ENCODE measurements at regions not wholly inside any gene's neighbourhood (a gene's known extent, or its start where the extent isn't known, plus 50 kb on each side); places are given as distances from the start of the nearest gene placed in this dataset.
"Not testable (repeated sequence)": the region's sequence is repeated elsewhere in the genome, so short reads cannot be mapped to it uniquely, and the experiment has no call there.

DNA sequence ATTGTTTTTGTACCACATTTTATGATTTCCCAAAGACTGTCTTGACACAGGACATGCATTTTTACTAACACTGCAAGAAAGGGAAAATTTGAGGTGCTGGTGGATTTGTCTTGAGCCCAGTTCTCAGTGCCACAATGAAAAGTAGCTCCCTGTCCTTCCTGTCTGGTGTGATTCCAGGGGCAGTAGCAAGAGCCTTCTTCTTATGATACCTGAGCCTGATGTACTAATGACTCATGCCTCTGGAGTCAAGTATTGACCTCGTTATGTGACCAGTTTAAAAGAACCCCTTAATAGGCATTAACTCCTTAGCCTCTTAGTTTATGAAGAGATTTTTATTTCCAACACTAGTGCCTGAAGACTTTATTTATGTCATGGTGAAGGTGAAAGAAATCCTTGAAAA, 728.6 kb downstream of the SLC4A3 start:
- H3K4me2 ChIP-seq (ENCODE audit: low read length), result no peak overlapping the region
- no peak overlapping the region for H3K4me3 ChIP-seq (ENCODE audit: low read length)
- no peaks in the 10 kb centered on the region for H3K36me3 ChIP-seq (ENCODE audit: insufficient read depth, low read length)
- H3K9me3 ChIP-seq (replicated peaks; ENCODE audit: low read length), result no peaks in the 10 kb centered on the region
- H3K4me1 ChIP-seq (ENCODE audit: control insufficient read depth, insufficient read depth, low read length), result no peaks in the 10 kb centered on the region
- H3K9ac ChIP-seq (ENCODE audit: low read depth, low read length), result no peak overlapping the region
- H3K27me3 ChIP-seq (ENCODE audit: control insufficient read depth, insufficient read depth, low read length), result no peaks in the 10 kb centered on the region

DNA sequence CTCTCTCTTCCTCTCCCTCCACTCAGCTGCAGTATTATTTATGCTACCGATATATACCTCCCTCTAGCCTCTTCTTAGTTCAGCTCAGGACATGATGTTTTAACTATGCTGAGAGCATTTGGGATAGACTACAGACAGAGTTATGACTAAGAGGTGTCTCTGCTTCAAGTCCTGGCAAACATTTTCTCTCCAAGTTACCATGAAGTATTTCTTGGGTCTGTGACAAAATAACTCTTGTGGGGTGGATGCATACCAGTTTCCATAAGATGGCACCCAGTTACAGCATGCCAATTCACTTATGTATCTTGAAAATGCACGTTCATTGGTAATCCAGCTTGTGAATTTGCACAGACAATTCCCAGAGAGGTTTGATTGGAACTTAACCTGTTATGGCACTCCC, 737.6 kb downstream of the SLC4A3 start:
- Histone ChIP-seq H3K4me3 (ENCODE audit: low read length) (no peak overlapping the region), H3K9ac (ENCODE audit: low read depth, low read length) (no peak overlapping the region), H3K9me3 (replicated peaks; ENCODE audit: low read length) (no peaks in the 10 kb centered on the region), H3K4me2 (ENCODE audit: low read length) (no peak overlapping the region), H3K36me3 (ENCODE audit: insufficient read depth, low read length) (no peaks in the 10 kb centered on the region), H3K27me3 (ENCODE audit: control insufficient read depth, insufficient read depth, low read length) (no peaks in the 10 kb centered on the region), H3K4me1 (ENCODE audit: control insufficient read depth, insufficient read depth, low read length) (peaks cover 8% of the 10 kb centered on the region)

DNA sequence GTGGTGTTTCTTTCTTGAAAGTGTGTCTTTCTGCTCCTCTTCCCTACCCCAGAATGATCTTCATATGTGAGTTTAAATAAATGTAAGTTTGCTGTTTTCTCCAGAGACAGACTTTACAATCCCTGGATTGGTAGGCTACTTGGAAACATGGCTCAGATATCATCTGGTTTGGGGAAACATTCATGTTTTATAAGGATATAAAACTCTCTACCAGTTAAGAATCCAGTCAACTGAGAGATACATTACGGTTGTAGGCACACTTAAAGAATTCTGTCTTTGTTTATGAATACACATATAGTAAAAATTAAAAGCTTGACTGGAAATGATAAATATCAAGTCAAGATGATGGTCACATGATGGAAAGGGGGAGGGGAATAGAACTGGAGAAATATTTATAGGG, 739.3 kb downstream of the SLC4A3 start:
- H3K4me2 ChIP-seq (ENCODE audit: low read length), result no peak overlapping the region
- peaks cover 8% of the 10 kb centered on the region for H3K4me1 ChIP-seq (ENCODE audit: control insufficient read depth, insufficient read depth, low read length)
- H3K4me3 ChIP-seq (ENCODE audit: low read length), result no peak overlapping the region

DNA sequence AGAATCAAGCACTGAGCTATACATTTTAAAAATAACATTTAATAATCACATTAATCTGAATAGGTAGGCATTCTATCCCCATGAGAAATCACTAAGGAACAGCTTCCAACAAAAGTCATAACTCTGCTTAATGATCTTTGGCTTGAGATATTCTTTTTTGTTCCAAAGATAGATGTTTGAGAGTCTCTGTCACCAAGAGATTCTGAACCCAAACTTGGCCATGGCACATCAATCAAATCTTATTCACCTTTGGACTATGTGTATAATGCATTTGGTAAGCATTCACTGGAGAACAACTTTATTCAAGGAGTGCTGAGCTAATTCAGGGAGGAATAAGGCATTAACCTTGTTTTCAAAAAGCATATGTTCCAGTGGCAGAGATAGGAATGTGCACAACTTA, 743.3 kb downstream of the SLC4A3 start:
- no peaks in the 10 kb centered on the region for H3K27me3 ChIP-seq (ENCODE audit: control insufficient read depth, insufficient read depth, low read length)
- H3K4me2 ChIP-seq (ENCODE audit: low read length), result no peak overlapping the region
- H3K9me3 ChIP-seq (replicated peaks; ENCODE audit: low read length), result no peaks in the 10 kb centered on the region
- H3K36me3 ChIP-seq (ENCODE audit: insufficient read depth, low read length), result no peaks in the 10 kb centered on the region
- H3K4me3 ChIP-seq (ENCODE audit: low read length), result no peak overlapping the region
- no peak overlapping the region for H3K9ac ChIP-seq (ENCODE audit: low read depth, low read length)
- H3K4me1 ChIP-seq (ENCODE audit: control insufficient read depth, insufficient read depth, low read length), result peaks cover 6% of the 10 kb centered on the region

More for the DNA sequence above, 739.3 kb downstream of the SLC4A3 start:
- Histone ChIP-seq H3K9ac (ENCODE audit: low read depth, low read length) (no peak overlapping the region), H3K9me3 (replicated peaks; ENCODE audit: low read length) (no peaks in the 10 kb centered on the region), H3K36me3 (ENCODE audit: insufficient read depth, low read length) (no peaks in the 10 kb centered on the region), H3K27me3 (ENCODE audit: control insufficient read depth, insufficient read depth, low read length) (no peaks in the 10 kb centered on the region)

DNA sequence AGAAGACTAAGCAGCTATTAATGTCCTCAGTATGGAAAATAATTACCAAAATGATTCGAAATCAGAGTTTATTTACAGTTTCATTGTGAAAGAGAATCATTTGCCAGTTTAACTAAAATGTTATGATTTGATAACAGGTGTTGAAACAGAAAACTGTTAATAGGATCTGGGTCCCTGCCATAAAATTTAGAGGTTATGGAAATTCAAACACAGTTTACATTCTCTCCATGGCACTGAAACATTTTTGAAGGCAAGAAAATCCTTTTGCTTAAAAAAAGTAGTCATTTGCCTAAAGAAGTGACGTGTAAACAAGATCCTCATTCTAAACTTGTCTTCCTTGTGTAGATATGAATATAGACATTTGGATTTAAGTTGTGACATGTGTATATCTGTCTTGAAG, 743.8 kb downstream of the SLC4A3 start:
- Histone ChIP-seq H3K4me1 (ENCODE audit: control insufficient read depth, insufficient read depth, low read length) (peaks cover 6% of the 10 kb centered on the region), H3K4me3 (ENCODE audit: low read length) (no peak overlapping the region), H3K4me2 (ENCODE audit: low read length) (no peak overlapping the region), H3K27me3 (ENCODE audit: control insufficient read depth, insufficient read depth, low read length) (no peaks in the 10 kb centered on the region), H3K9me3 (replicated peaks; ENCODE audit: low read length) (no peaks in the 10 kb centered on the region), H3K9ac (ENCODE audit: low read depth, low read length) (no peak overlapping the region), H3K36me3 (ENCODE audit: insufficient read depth, low read length) (no peaks in the 10 kb centered on the region)

DNA sequence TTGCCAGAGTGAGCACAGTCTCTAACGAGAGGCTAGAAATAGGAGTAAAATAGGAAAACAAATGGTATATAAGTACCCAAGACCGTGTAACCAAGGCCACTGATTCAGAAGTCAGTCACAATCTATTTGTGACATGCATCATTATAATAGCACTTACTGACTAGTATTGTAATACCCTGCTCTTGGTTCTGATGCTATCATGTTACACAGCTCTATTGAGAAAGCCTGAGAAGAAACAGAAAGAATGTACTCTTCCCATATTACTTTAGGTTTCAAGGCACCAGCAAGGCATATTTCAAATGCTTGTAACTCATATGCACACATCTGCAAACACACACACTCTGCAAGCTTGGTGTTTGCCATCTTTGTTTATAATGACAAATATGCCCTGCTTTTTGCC, 746.4 kb downstream of the SLC4A3 start:
- no peaks in the 10 kb centered on the region for H3K27me3 ChIP-seq (ENCODE audit: control insufficient read depth, insufficient read depth, low read length)
- H3K36me3 ChIP-seq (ENCODE audit: insufficient read depth, low read length), result no peaks in the 10 kb centered on the region
- peaks cover 6% of the 10 kb centered on the region for H3K4me1 ChIP-seq (ENCODE audit: control insufficient read depth, insufficient read depth, low read length)
- H3K4me3 ChIP-seq (ENCODE audit: low read length), result no peak overlapping the region
- no peak overlapping the region for H3K9ac ChIP-seq (ENCODE audit: low read depth, low read length)
- H3K9me3 ChIP-seq (replicated peaks; ENCODE audit: low read length), result no peaks in the 10 kb centered on the region
- H3K4me2 ChIP-seq (ENCODE audit: low read length), result no peak overlapping the region

DNA sequence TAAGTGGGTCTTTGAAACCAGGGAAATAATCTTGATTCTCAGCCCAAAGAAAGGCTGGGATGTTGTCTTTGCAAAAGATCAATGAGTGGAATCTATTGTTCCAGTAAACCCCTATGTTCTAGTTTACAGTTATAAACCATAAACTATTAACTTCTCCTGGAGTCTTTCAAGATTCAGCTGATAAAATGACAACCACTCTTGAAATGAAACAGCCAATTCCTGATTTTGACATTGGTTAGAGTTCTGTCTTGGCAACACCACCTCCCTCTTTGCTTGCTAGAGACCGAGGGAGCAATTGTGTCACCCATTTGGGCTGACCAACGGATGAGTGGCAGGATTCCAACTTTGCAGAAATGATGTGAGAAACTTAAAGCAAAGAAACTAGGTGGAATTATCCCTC, 746.9 kb downstream of the SLC4A3 start:
- H3K27me3 ChIP-seq (ENCODE audit: control insufficient read depth, insufficient read depth, low read length), result no peaks in the 10 kb centered on the region
- no peaks in the 10 kb centered on the region for H3K9me3 ChIP-seq (replicated peaks; ENCODE audit: low read length)
- H3K4me3 ChIP-seq (ENCODE audit: low read length), result no peak overlapping the region
- H3K4me2 ChIP-seq (ENCODE audit: low read length), result no peak overlapping the region
- peaks cover 6% of the 10 kb centered on the region for H3K4me1 ChIP-seq (ENCODE audit: control insufficient read depth, insufficient read depth, low read length)
- no peaks in the 10 kb centered on the region for H3K36me3 ChIP-seq (ENCODE audit: insufficient read depth, low read length)
- no peak overlapping the region for H3K9ac ChIP-seq (ENCODE audit: low read depth, low read length)

DNA sequence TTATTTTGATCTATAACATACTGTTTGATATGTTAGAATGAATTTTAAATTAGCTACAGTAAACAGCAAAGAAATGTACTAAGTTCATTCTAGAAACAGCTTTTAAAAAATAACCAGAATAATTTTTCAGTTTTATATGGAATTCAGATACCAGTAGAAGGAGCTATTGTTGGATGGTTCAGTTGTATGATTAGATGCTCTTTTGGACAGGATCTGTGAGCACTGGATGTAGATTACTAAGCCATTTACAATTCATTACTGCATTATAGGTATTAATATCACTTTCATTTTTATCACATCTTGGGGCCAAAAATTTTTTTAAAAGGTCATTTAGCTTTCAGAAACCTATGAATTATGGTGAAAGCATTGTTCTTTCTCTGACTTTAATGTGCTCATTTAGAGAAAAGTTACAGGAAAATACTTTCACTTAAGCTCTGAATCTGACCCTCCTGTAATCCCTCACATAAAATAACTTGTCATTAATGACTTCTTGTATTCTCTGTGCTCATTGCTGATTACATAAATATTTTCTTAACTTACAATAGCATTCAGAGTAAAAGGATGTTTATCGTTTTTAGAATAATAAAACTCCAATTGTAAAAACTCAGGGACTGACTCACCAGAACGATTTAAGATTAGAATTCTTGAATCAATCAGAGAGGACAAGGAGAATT, 750.2 kb downstream of the SLC4A3 start:
- no peaks in the 10 kb centered on the region for H3K36me3 ChIP-seq (ENCODE audit: insufficient read depth, low read length)
- no peak overlapping the region for H3K9ac ChIP-seq (ENCODE audit: low read depth, low read length)
- H3K27me3 ChIP-seq (ENCODE audit: control insufficient read depth, insufficient read depth, low read length), result no peaks in the 10 kb centered on the region
- peaks cover 6% of the 10 kb centered on the region for H3K4me1 ChIP-seq (ENCODE audit: control insufficient read depth, insufficient read depth, low read length)
- no peak overlapping the region for H3K4me2 ChIP-seq (ENCODE audit: low read length)
- H3K9me3 ChIP-seq (replicated peaks; ENCODE audit: low read length), result no peaks in the 10 kb centered on the region
- H3K4me3 ChIP-seq (ENCODE audit: low read length), result no peak overlapping the region

DNA sequence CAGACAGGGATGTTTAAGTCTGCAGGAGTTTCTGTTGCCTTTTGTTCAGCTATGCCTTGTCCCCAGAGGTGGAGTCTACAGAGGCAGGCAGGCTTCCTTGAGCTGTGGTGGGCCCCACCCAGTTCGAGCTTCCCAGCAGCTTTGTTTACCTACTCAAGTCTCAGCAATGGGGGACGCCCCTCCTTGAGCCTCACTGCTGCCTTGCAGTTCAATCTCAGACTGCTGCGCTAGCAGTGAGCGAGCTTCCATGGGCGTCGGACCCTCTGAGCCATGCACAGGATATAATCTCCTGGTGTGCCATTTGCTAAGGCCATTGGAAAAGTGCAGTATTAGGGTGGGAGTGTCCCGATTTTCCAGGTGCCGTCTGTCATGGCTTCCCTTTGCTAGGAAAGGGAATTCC, 760.3 kb downstream of the SLC4A3 start:
- not testable (repeated sequence) for H3K27me3 ChIP-seq (ENCODE audit: control insufficient read depth, insufficient read depth, low read length); H3K9me3 ChIP-seq (replicated peaks; ENCODE audit: low read length); H3K9ac ChIP-seq (ENCODE audit: low read depth, low read length); H3K36me3 ChIP-seq (ENCODE audit: insufficient read depth, low read length); H3K4me1 ChIP-seq (ENCODE audit: control insufficient read depth, insufficient read depth, low read length); H3K4me3 ChIP-seq (ENCODE audit: low read length); H3K4me2 ChIP-seq (ENCODE audit: low read length)

DNA sequence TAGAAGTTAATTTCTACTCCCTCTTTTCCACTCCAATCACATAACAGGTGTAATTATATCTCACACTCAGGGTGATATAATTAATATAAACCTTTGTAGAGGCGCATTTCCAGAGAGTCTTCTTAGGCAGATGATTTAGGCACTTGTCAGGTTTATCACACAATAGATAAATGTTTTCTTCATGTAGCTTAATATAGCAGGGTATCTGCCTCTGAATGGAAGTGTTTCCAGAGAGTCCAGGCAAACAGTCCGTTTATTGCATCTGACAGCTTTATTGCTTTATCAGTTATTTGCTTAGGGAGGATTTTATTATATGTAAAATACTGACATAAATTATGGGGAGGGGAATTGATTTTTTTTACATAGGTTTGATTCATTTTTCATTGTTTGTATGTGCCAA, 766.3 kb downstream of the SLC4A3 start:
- H3K9ac ChIP-seq (ENCODE audit: low read depth, low read length), result no peak overlapping the region
- no peaks in the 10 kb centered on the region for H3K9me3 ChIP-seq (replicated peaks; ENCODE audit: low read length)
- no peak overlapping the region for H3K4me3 ChIP-seq (ENCODE audit: low read length)
- no peaks in the 10 kb centered on the region for H3K36me3 ChIP-seq (ENCODE audit: insufficient read depth, low read length)
- H3K4me2 ChIP-seq (ENCODE audit: low read length), result no peak overlapping the region
- no peaks in the 10 kb centered on the region for H3K27me3 ChIP-seq (ENCODE audit: control insufficient read depth, insufficient read depth, low read length)
- H3K4me1 ChIP-seq (ENCODE audit: control insufficient read depth, insufficient read depth, low read length), result no peaks in the 10 kb centered on the region

DNA sequence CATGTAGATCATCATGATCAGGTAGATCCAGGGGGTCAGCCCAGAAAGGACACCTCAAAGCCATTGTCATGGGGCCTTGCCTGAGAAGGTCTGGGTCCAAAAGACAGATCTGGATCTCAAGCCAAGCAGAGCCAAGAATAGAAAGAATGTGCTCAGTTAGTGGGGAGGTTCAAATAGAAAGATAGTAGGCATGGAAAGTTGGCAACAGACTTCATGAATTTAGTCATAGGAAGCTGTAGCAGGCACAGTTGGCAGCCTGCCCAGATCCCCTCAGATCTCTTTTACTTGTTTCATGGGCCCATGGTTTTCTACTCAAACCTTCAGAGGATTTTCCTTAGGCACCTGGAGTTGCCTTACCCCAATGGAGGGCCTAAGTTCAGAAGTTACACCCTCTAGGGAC, 767.0 kb downstream of the SLC4A3 start:
- Histone ChIP-seq H3K4me2 (ENCODE audit: low read length) (no peak overlapping the region), H3K9me3 (replicated peaks; ENCODE audit: low read length) (no peaks in the 10 kb centered on the region), H3K36me3 (ENCODE audit: insufficient read depth, low read length) (no peaks in the 10 kb centered on the region), H3K4me3 (ENCODE audit: low read length) (no peak overlapping the region), H3K27me3 (ENCODE audit: control insufficient read depth, insufficient read depth, low read length) (no peaks in the 10 kb centered on the region), H3K9ac (ENCODE audit: low read depth, low read length) (no peak overlapping the region), H3K4me1 (ENCODE audit: control insufficient read depth, insufficient read depth, low read length) (no peaks in the 10 kb centered on the region)

DNA sequence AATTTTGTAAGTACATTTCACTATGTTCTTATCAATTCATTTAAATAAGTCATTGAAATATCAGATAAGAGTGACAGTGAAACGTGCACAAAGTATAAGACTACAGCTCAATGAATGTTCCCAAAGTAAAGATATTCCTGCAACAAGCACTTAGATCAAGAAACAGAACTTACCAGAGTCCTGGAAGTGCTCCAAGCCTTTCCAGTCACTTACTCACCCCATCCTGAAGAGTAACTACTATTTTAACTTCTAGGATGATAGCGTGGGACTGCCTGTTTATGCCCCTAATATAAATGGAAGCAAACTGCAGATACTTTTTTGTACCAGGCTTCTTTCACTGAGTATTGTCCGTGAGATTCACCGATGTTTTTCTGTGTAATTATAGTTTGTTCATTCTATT, 768.9 kb downstream of the SLC4A3 start:
- Histone ChIP-seq H3K9me3 (replicated peaks; ENCODE audit: low read length) (no peaks in the 10 kb centered on the region), H3K36me3 (ENCODE audit: insufficient read depth, low read length) (no peaks in the 10 kb centered on the region), H3K4me3 (ENCODE audit: low read length) (no peak overlapping the region), H3K27me3 (ENCODE audit: control insufficient read depth, insufficient read depth, low read length) (no peaks in the 10 kb centered on the region), H3K4me2 (ENCODE audit: low read length) (no peak overlapping the region), H3K9ac (ENCODE audit: low read depth, low read length) (no peak overlapping the region), H3K4me1 (ENCODE audit: control insufficient read depth, insufficient read depth, low read length) (no peaks in the 10 kb centered on the region)
